ENCODE measurements at regions not wholly inside any gene's neighbourhood (a gene's known extent, or its start where the extent isn't known, plus 50 kb on each side); places are given as distances from the start of the nearest gene placed in this dataset.
A peak's percentile ranks its signal among the peaks of the same experiment; 100 is the strongest.

GRCh38 chr7:152970481-152970880 is 210.9 kb downstream of the ACTR3B start:
- no peak overlapping the region for H3K27ac ChIP-seq
- no peaks in the 10 kb centered on the region for H3K36me3 ChIP-seq

GRCh38 chr7:152974577-152974976 is 215.0 kb downstream of the ACTR3B start:
- peaks cover 43% of the 10 kb centered on the region for H3K9me3 ChIP-seq
- H3K9ac ChIP-seq: no peak overlapping the region
- no peak for TF ChIP-seq Cebpa-rat (IDR thresholded peaks at IDR 0.05)
- no peaks in the 10 kb centered on the region for H3K27me3 ChIP-seq
- H3K4me1 ChIP-seq: no peaks in the 10 kb centered on the region
- H3K36me3 ChIP-seq: no peaks in the 10 kb centered on the region
- no peak overlapping the region for H3K4me3 ChIP-seq
- no peak overlapping the region for H3K4me2 ChIP-seq
- no peaks in the 10 kb centered on the region for H4K20me1 ChIP-seq
- H3K27ac ChIP-seq: no peak overlapping the region

More at GRCh38 chr7:152970481-152970880, 210.9 kb downstream of the ACTR3B start:
- H4K20me1 ChIP-seq: no peaks in the 10 kb centered on the region
- H3K4me2 ChIP-seq: no peak overlapping the region
- peaks cover 57% of the 10 kb centered on the region for H3K9me3 ChIP-seq
- H3K9ac ChIP-seq: no peak overlapping the region
- no peaks in the 10 kb centered on the region for H3K27me3 ChIP-seq
- no peaks in the 10 kb centered on the region for H3K4me1 ChIP-seq
- no peak overlapping the region for H3K4me3 ChIP-seq
- no peak for TF ChIP-seq Cebpa-rat (IDR thresholded peaks at IDR 0.05)

DNA sequence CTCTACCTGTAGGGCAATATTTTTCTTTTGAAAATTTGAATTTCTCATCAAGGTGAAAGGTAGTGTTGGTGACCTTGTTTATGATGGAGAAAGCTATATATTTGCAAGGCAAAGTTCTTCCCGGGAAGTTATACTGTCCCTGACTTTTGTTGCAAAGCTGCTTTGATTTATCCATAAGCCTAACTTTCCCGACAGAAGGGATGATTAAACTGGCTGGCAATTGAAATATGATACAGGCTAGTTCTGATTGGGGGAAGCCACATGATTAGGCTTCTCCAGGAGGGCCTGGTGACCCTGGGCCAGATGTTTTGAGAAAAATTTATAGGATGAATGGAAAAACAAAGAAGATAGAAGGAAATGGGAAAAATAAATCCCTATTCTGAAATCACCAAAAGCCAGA is 215.5 kb downstream of the ACTR3B start:
- H3K4me2 ChIP-seq: no peak overlapping the region
- no peaks in the 10 kb centered on the region for H3K27me3 ChIP-seq
- no peaks in the 10 kb centered on the region for H3K36me3 ChIP-seq
- peaks cover 39% of the 10 kb centered on the region for H3K9me3 ChIP-seq
- no peak for TF ChIP-seq Cebpa-rat (IDR thresholded peaks at IDR 0.05)
- no peak overlapping the region for H3K4me3 ChIP-seq
- H3K9ac ChIP-seq: no peak overlapping the region
- H4K20me1 ChIP-seq: no peaks in the 10 kb centered on the region
- H3K27ac ChIP-seq: no peak overlapping the region
- H3K4me1 ChIP-seq: no peaks in the 10 kb centered on the region

GRCh38 chr7:152979376-152979775 is 219.8 kb downstream of the ACTR3B start:
- TF ChIP-seq Cebpa-rat (IDR thresholded peaks at IDR 0.05): no peak
- Histone ChIP-seq H3K27ac (no peak overlapping the region), H3K4me1 (peaks cover 20% of the 10 kb centered on the region), H3K27me3 (no peaks in the 10 kb centered on the region), H4K20me1 (no peaks in the 10 kb centered on the region), H3K9ac (no peak overlapping the region), H3K36me3 (no peaks in the 10 kb centered on the region), H3K4me2 (no peak overlapping the region), H3K9me3 (no peaks in the 10 kb centered on the region), H3K4me3 (no peak overlapping the region)

- Histone ChIP-seq H3K4me3 (peak overlapping the region; percentile 19; the same call in 1 of the 2 replicates), H3K36me3 (no peaks in the 10 kb centered on the region), H3K27ac (peak overlapping the region; percentile 65), H3K9me3 (no peaks in the 10 kb centered on the region), H3K27me3 (no peaks in the 10 kb centered on the region), H3K9ac (no peak overlapping the region; the same call in 1 of the 2 replicates), H3K4me2 (peak overlapping the region; percentile 77), H4K20me1 (no peaks in the 10 kb centered on the region), H3K4me1 (peaks cover 25% of the 10 kb centered on the region)
- TF ChIP-seq Cebpa-rat (IDR thresholded peaks at IDR 0.05): no peak
Observed at GRCh38 chr7:152984421-152984820, 224.9 kb downstream of the ACTR3B start.

- no peak overlapping the region for H3K9ac ChIP-seq
- H3K4me1 ChIP-seq: peaks cover 25% of the 10 kb centered on the region
- no peaks in the 10 kb centered on the region for H3K9me3 ChIP-seq
- no peaks in the 10 kb centered on the region for H4K20me1 ChIP-seq
- no peak for TF ChIP-seq Cebpa-rat (IDR thresholded peaks at IDR 0.05)
- no peak overlapping the region for H3K27ac ChIP-seq
- no peaks in the 10 kb centered on the region for H3K36me3 ChIP-seq
- no peak overlapping the region for H3K4me3 ChIP-seq
- H3K4me2 ChIP-seq: no peak overlapping the region
- H3K27me3 ChIP-seq: no peaks in the 10 kb centered on the region
Observed at GRCh38 chr7:152986376-152986775, 226.8 kb downstream of the ACTR3B start.

DNA sequence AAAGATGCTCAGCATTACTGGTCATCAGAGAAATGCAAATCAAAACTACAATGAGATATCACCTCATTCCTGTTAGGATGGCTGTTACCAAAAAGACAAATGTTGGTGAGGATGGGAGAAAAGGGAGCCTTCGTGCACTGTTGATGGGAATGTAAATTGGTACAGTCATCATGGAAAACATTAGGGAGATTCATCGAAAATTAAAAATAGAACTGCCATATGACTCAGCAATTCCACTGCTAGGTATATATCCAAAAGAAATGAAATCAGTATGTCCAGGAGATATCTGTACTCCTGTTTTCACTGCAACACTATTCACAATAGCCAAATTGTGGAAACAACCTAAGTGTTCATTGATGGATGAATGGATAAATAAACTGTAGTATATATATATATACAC is 228.1 kb downstream of the ACTR3B start:
- no peaks in the 10 kb centered on the region for H3K9me3 ChIP-seq
- H3K4me2 ChIP-seq: no peak overlapping the region
- H3K36me3 ChIP-seq: no peaks in the 10 kb centered on the region
- no peak overlapping the region for H3K9ac ChIP-seq
- no peak overlapping the region for H3K27ac ChIP-seq
- no peaks in the 10 kb centered on the region for H4K20me1 ChIP-seq
- H3K4me1 ChIP-seq: peaks cover 21% of the 10 kb centered on the region
- H3K4me3 ChIP-seq: no peak overlapping the region
- no peak for TF ChIP-seq Cebpa-rat (IDR thresholded peaks at IDR 0.05)
- H3K27me3 ChIP-seq: no peaks in the 10 kb centered on the region

- Histone ChIP-seq H3K9me3 (no peaks in the 10 kb centered on the region), H4K20me1 (no peaks in the 10 kb centered on the region), H3K4me1 (no peaks in the 10 kb centered on the region; the same call in 1 of the 2 replicates), H3K36me3 (no peaks in the 10 kb centered on the region), H3K27ac (no peak overlapping the region; the same call in 1 of the 2 replicates), H3K27me3 (no peaks in the 10 kb centered on the region), H3K4me2 (no peak overlapping the region), H3K9ac (no peak overlapping the region), H3K4me3 (no peak overlapping the region)
- TF ChIP-seq Cebpa-rat (IDR thresholded peaks at IDR 0.05): no peak
Observed at GRCh38 chr7:152989889-152990380, 230.4 kb downstream of the ACTR3B start.

DNA sequence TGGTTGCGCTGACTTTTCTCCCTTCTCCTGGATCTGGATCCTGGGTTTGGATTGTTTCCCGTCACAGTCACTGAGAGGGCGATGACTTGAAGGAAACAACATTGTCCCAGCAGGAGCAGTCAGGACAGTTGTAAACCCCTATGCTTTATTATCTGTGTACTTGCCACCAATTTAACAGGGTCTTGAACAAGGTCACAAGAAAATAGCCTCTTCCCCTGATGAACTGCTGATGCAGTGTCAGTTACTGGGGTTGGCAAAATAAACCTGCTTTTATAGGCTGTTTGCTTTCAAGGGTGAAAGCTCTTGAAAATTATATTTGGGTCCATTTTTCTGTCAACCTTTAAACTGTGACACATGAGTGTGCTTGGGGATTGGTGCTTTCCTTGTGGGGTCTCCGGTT is 238.9 kb downstream of the ACTR3B start:
- Histone ChIP-seq H3K9me3 (peaks cover 26% of the 10 kb centered on the region), H3K27me3 (no peaks in the 10 kb centered on the region), H3K4me3 (no peak overlapping the region), H3K36me3 (no peaks in the 10 kb centered on the region), H3K4me2 (no peak overlapping the region), H3K27ac (no peak overlapping the region), H3K4me1 (no peaks in the 10 kb centered on the region), H4K20me1 (no peaks in the 10 kb centered on the region), H3K9ac (no peak overlapping the region)
- no peak for TF ChIP-seq Cebpa-rat (IDR thresholded peaks at IDR 0.05)

DNA sequence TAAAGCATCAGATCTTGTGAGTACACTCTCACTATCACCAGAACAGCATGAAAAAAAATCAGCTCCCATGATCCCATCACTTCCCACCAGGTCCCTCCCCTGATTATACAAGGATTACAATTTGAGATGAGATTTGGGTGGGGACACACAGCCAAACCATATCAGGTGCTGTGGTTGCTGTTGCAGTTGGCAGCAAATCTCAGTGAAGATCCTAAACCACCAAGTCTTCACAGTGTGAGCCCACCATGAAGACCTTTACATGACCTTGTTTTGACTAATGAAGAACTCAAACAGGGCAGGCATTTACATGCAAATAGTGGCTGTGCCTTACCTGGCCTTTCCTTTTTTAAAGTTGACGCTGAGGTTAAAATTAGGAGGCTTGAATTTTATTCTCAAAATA is 242.6 kb downstream of the ACTR3B start:
- H3K4me2 ChIP-seq: no peak overlapping the region

DNA sequence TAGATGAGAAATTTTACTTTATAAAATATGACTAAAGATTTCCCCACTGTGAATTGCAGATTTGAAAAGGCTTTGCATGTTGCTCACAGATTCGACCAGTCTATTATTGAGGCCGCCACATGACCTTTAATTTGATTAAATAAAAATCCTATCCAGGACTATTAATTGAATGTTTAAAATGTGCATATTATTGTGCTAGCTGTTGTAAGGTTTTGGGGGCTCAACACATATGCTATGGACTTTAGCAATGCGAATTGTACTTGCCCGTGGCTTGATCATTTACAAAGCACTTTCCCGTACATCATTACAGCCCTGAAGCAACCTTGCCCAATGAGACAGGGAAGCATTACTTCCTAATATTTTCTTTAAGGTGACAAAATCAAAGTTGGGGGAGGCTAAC is 243.0 kb downstream of the ACTR3B start:
- Histone ChIP-seq H3K36me3 (no peaks in the 10 kb centered on the region), H3K4me1 (no peaks in the 10 kb centered on the region), H3K27me3 (no peaks in the 10 kb centered on the region), H3K27ac (no peak overlapping the region), H3K4me2 (no peak overlapping the region), H3K4me3 (no peak overlapping the region), H3K9me3 (peaks cover 26% of the 10 kb centered on the region), H3K9ac (no peak overlapping the region), H4K20me1 (no peaks in the 10 kb centered on the region)
- no peak for TF ChIP-seq Cebpa-rat (IDR thresholded peaks at IDR 0.05)

More for the DNA sequence above, 242.6 kb downstream of the ACTR3B start:
- no peaks in the 10 kb centered on the region for H3K27me3 ChIP-seq
- no peak overlapping the region for H3K9ac ChIP-seq
- H3K4me3 ChIP-seq: no peak overlapping the region
- H3K27ac ChIP-seq: no peak overlapping the region
- H4K20me1 ChIP-seq: no peaks in the 10 kb centered on the region
- H3K9me3 ChIP-seq: peaks cover 26% of the 10 kb centered on the region
- H3K4me1 ChIP-seq: no peaks in the 10 kb centered on the region
- TF ChIP-seq Cebpa-rat (IDR thresholded peaks at IDR 0.05): no peak
- H3K36me3 ChIP-seq: no peaks in the 10 kb centered on the region
